GM23338 (cell line): ENCODE measurements at regions not wholly inside any gene's neighbourhood (a gene's known extent, or its start where the extent isn't known, plus 50 kb on each side); places are given as distances from the start of the nearest gene placed in this dataset.

Source experiments
- EZH2 ChIP-seq: fragments of 200-600 bp; sonication (generic); IDR thresholded peaks from one replicate; pipeline ENCODE4 v1.8.0; 2017; ENCODE audit warnings: antibody characterized with exemption, mild to moderate bottlenecking, low read depth; ENCODE audit not compliant: unreplicated experiment
- EZH2phosphoT487 ChIP-seq: fragments of 200-600 bp; sonication (generic); IDR thresholded peaks from one replicate; pipeline ENCODE4 v1.8.1; 2018; ENCODE audit warnings: antibody characterized with exemption; ENCODE audit not compliant: unreplicated experiment
- JUNB ChIP-seq: IDR thresholded peaks from one replicate; pipeline ENCODE4 v1.6.1; 2016; ENCODE audit warnings: antibody characterized with exemption; ENCODE audit not compliant: unreplicated experiment
- NANOG ChIP-seq: IDR thresholded peaks from 2 replicates; pipeline ENCODE4 v1.6.1; 2016; ENCODE audit warnings: antibody characterized with exemption, borderline replicate concordance
- POLR2AphosphoS5 ChIP-seq: IDR thresholded peaks from 2 replicates; pipeline ENCODE4 v1.6.1; 2016; ENCODE audit warnings: antibody characterized with exemption, low read depth
- STAT1 ChIP-seq: IDR thresholded peaks from one replicate; pipeline ENCODE4 v1.6.1; 2016; ENCODE audit warnings: antibody characterized with exemption; ENCODE audit not compliant: unreplicated experiment
- TF ChIP-seq, protein P1 (sequence below), 2 experiments: fragments of 200-600 bp in 1 of 2; sonication (generic) in 1 of 2; conservative IDR thresholded peaks; 2 replicates each; pipeline versions ENCODE4 v1.5.1 to v1.6.1; 2016 to 2017; ENCODE audit warnings: antibody characterized with exemption in 2 of 2, low read depth in 2 of 2, mild to moderate bottlenecking in 2 of 2, moderate library complexity in 1 of 2
- TF ChIP-seq, protein P2 (sequence below): IDR thresholded peaks from one replicate; pipeline ENCODE4 v1.6.1; 2018; ENCODE audit warnings: antibody characterized with exemption; ENCODE audit not compliant: unreplicated experiment
- TF ChIP-seq, protein P3 (sequence below): IDR thresholded peaks from 2 replicates; pipeline ENCODE4 v1.6.1; 2016; ENCODE audit warnings: antibody characterized with exemption

DNA sequence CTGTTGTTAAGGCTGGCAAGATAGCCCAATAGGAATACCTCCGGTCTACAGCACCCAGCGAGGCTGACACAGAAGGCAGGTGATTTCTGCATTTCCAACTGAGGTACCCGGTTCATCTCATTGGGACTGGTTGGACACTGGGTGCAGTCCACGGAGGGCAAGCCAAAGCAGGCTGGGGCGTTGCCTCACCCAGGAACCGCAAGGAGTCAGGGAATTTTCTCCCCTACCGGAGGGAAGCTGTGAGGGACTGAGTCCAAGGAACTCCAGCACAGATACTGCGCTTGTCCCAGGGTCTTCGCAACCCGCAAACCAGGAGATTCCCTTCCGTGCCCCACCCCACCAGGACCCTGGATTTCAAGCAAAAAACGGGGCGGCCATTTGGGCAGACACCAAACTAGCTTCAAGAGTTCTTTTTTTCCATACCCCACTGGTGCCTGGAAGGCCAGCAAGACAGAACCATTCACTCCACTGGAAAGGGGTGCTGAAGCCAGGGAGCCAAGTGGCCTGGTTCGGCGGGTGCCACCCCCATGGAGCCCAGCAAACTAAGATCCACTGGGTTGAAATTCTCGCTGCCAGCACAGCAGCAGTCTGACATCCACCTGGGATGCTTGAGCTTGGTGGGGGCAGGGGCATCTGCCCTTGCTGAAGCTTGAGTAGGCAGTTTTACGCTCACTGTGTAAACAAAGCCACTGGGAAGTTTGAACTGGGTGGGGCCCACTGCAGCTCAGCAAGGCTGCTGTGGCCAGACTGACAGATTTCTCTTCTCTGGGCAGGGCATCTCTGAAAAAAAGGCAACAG is 647.2 kb downstream of the BNC2 start:
- TF ChIP-seq, protein P1, sequence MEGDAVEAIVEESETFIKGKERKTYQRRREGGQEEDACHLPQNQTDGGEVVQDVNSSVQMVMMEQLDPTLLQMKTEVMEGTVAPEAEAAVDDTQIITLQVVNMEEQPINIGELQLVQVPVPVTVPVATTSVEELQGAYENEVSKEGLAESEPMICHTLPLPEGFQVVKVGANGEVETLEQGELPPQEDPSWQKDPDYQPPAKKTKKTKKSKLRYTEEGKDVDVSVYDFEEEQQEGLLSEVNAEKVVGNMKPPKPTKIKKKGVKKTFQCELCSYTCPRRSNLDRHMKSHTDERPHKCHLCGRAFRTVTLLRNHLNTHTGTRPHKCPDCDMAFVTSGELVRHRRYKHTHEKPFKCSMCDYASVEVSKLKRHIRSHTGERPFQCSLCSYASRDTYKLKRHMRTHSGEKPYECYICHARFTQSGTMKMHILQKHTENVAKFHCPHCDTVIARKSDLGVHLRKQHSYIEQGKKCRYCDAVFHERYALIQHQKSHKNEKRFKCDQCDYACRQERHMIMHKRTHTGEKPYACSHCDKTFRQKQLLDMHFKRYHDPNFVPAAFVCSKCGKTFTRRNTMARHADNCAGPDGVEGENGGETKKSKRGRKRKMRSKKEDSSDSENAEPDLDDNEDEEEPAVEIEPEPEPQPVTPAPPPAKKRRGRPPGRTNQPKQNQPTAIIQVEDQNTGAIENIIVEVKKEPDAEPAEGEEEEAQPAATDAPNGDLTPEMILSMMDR (conservative IDR thresholded peaks at IDR 0.05; ENCODE audit: low read depth in 2 of 2) = no peak
- TF ChIP-seq EZH2 (no peak), POLR2AphosphoS5 (no peak), EZH2phosphoT487 (no peak), JUNB (no peak), STAT1 (no peak), NANOG (no peak)
- TF ChIP-seq, protein P2, sequence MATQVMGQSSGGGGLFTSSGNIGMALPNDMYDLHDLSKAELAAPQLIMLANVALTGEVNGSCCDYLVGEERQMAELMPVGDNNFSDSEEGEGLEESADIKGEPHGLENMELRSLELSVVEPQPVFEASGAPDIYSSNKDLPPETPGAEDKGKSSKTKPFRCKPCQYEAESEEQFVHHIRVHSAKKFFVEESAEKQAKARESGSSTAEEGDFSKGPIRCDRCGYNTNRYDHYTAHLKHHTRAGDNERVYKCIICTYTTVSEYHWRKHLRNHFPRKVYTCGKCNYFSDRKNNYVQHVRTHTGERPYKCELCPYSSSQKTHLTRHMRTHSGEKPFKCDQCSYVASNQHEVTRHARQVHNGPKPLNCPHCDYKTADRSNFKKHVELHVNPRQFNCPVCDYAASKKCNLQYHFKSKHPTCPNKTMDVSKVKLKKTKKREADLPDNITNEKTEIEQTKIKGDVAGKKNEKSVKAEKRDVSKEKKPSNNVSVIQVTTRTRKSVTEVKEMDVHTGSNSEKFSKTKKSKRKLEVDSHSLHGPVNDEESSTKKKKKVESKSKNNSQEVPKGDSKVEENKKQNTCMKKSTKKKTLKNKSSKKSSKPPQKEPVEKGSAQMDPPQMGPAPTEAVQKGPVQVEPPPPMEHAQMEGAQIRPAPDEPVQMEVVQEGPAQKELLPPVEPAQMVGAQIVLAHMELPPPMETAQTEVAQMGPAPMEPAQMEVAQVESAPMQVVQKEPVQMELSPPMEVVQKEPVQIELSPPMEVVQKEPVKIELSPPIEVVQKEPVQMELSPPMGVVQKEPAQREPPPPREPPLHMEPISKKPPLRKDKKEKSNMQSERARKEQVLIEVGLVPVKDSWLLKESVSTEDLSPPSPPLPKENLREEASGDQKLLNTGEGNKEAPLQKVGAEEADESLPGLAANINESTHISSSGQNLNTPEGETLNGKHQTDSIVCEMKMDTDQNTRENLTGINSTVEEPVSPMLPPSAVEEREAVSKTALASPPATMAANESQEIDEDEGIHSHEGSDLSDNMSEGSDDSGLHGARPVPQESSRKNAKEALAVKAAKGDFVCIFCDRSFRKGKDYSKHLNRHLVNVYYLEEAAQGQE = no peak
- TF ChIP-seq, protein P3, sequence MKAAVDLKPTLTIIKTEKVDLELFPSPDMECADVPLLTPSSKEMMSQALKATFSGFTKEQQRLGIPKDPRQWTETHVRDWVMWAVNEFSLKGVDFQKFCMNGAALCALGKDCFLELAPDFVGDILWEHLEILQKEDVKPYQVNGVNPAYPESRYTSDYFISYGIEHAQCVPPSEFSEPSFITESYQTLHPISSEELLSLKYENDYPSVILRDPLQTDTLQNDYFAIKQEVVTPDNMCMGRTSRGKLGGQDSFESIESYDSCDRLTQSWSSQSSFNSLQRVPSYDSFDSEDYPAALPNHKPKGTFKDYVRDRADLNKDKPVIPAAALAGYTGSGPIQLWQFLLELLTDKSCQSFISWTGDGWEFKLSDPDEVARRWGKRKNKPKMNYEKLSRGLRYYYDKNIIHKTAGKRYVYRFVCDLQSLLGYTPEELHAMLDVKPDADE = no peak
